Smooth muscle cell (in vitro differentiated cells): ENCODE measurements at regions not wholly inside any gene's neighbourhood (a gene's known extent, or its start where the extent isn't known, plus 50 kb on each side); places are given as distances from the start of the nearest gene placed in this dataset.

ENCODE experiments used
- DNase-seq: peaks from one replicate; lab custom pipeline; 2025; ENCODE audit not compliant: unreplicated experiment; lab: John Stamatoyannopoulos, UW
- H2AFZ ChIP-seq: fragments of 200-600 bp; sonication (generic); 2 replicates; pipeline ENCODE4 v1.6.0; 2016; ENCODE audit warnings: antibody characterized with exemption, low read depth, mild to moderate bottlenecking
- H3F3A ChIP-seq: fragments of 200-600 bp; sonication (generic); 2 replicates; pipeline ENCODE4 v1.6.0; 2017; ENCODE audit warnings: antibody characterized with exemption, low read depth
- H3K27ac ChIP-seq: fragments of 200-600 bp; sonication (generic); 2 replicates; pipeline ENCODE4 v1.5.1; 2016; ENCODE audit warnings: low read depth, mild to moderate bottlenecking
- H3K27me3 ChIP-seq: fragments of 200-600 bp; sonication (generic); 2 replicates; pipeline ENCODE4 v1.6.1; 2016; ENCODE audit warnings: low read depth, mild to moderate bottlenecking
- H3K36me3 ChIP-seq: fragments of 200-600 bp; sonication (generic); 2 replicates; pipeline ENCODE4 v1.5.1; 2016; ENCODE audit warnings: low read depth
- H3K4me1 ChIP-seq: fragments of 200-600 bp; sonication (generic); 2 replicates; pipeline ENCODE4 v1.5.1; 2016; ENCODE audit warnings: low read depth
- H3K4me2 ChIP-seq: fragments of 200-600 bp; sonication (generic); 2 replicates; pipeline ENCODE4 v1.6.0; 2016; ENCODE audit warnings: mild to moderate bottlenecking
- H3K4me3 ChIP-seq: fragments of 200-600 bp; sonication (generic); 2 replicates; pipeline ENCODE4 v1.5.1; 2016; ENCODE audit warnings: mild to moderate bottlenecking
- H3K79me2 ChIP-seq: fragments of 200-600 bp; sonication (generic); 2 replicates; pipeline ENCODE4 v1.6.0; 2016; ENCODE audit warnings: low read depth, mild to moderate bottlenecking
- H3K9ac ChIP-seq: fragments of 200-600 bp; sonication (generic); 2 replicates; pipeline ENCODE4 v1.6.0; 2016; ENCODE audit warnings: low read depth
- H3K9me3 ChIP-seq: fragments of 200-600 bp; sonication (generic); replicated peaks from 2 replicates; pipeline ENCODE4 v1.5.1; 2016; ENCODE audit warnings: low read depth
- H4K20me1 ChIP-seq: fragments of 200-600 bp; sonication (generic); 2 replicates; pipeline ENCODE4 v1.6.0; 2016; ENCODE audit warnings: low read depth
- WGBS: methylation state at CpG from one replicate; pipeline ENCODE4 v1.1.7; 2016; ENCODE audit warnings: low lambda C conversion rate; 5-methylcytosine and 5-hydroxymethylcytosine counted together
- TF ChIP-seq, protein P1 (sequence below): fragments of 200-600 bp; sonication (generic); IDR thresholded peaks from 2 replicates; pipeline ENCODE4 v1.5.1; 2017; ENCODE audit warnings: borderline replicate concordance, mild to moderate bottlenecking, antibody characterized with exemption; ENCODE audit not compliant: insufficient read depth, poor library complexity, severe bottlenecking

DNA sequence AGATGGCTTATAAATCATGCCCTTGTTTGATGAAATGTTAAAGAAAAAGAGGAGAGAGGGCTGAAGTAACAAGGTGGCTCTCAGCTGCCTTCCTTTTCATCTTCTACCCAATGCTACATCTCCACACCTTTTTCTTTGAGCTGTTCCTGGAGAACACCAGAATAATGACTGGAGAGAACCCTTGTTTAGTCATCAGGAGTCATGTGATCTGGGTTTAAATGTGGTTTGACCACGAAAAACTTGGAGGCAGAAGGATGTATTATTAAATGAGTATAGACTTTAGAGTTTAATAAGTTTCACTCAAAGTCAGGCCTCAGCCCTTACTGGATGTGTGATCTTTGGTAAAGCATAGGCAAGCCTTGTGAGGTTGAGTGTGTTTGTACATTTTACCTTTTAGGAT, 230.3 kb upstream of the TBL1XR1 start:
- Histone ChIP-seq H3F3A (no peaks in the 10 kb centered on the region), H2AFZ (no peak overlapping the region), H3K27ac (no peak overlapping the region), H3K4me2 (no peak overlapping the region), H3K9me3 (no peaks in the 10 kb centered on the region), H3K36me3 (no peaks in the 10 kb centered on the region), H3K27me3 (no peaks in the 10 kb centered on the region), H3K4me3 (no peak overlapping the region), H3K9ac (no peak overlapping the region), H3K4me1 (peaks cover 9% of the 10 kb centered on the region), H3K79me2 (no peaks in the 10 kb centered on the region), H4K20me1 (no peaks in the 10 kb centered on the region)
- WGBS: 44% methylated on average over 1 of the region's 1 CpG
- DNase-seq: no peak
- TF ChIP-seq, protein P1, sequence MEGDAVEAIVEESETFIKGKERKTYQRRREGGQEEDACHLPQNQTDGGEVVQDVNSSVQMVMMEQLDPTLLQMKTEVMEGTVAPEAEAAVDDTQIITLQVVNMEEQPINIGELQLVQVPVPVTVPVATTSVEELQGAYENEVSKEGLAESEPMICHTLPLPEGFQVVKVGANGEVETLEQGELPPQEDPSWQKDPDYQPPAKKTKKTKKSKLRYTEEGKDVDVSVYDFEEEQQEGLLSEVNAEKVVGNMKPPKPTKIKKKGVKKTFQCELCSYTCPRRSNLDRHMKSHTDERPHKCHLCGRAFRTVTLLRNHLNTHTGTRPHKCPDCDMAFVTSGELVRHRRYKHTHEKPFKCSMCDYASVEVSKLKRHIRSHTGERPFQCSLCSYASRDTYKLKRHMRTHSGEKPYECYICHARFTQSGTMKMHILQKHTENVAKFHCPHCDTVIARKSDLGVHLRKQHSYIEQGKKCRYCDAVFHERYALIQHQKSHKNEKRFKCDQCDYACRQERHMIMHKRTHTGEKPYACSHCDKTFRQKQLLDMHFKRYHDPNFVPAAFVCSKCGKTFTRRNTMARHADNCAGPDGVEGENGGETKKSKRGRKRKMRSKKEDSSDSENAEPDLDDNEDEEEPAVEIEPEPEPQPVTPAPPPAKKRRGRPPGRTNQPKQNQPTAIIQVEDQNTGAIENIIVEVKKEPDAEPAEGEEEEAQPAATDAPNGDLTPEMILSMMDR: no peak

DNA sequence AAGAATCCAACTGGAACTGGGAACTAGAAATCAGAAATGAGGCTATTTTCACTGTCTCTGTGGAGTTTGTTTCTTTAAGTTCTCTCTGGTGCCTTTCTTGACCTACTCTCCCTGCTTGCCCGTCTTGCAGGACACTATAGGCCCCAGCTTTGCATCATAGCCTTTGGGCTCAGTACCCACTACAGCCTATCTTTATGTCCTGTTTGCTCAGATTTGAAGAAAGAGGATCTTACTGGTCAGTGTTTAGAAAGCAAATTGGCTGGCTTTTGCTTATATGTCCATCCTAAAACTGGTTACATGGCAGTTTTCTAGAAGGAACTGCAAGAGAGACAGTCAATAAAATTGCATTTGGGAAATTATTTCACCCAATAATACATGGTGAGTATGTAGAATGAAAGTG, 231.8 kb upstream of the TBL1XR1 start:
- no peaks in the 10 kb centered on the region for H3K9me3 ChIP-seq
- 48% methylated on average over 1 of the region's 1 CpG for WGBS
- H3K27me3 ChIP-seq: no peaks in the 10 kb centered on the region

DNA sequence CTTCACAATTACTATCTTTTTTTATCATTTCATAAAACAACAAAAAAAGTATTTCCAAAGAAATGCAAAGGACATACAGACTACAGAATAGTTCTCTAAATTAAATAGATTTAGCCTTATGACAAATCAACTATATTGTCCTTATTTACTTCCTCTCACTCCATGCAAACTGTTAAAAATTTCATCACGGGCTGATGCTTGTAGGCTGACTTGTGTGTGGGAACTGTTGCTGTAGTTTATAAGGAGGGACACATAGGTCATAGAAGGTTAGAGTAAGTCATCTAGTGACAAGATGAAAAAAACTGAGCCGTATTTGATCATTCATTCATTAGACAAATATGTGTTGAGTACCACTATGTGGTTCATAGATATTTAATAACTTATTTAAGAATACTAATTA, 232.5 kb upstream of the TBL1XR1 start:
- no peaks in the 10 kb centered on the region for H3K9me3 ChIP-seq
- H3K79me2 ChIP-seq: no peaks in the 10 kb centered on the region
- peaks cover 9% of the 10 kb centered on the region for H3K4me1 ChIP-seq
- H3K27me3 ChIP-seq: no peaks in the 10 kb centered on the region
- H3F3A ChIP-seq: no peaks in the 10 kb centered on the region
- no peak overlapping the region for H3K27ac ChIP-seq
- H3K4me3 ChIP-seq: no peak overlapping the region
- H3K9ac ChIP-seq: no peak overlapping the region
- H3K4me2 ChIP-seq: no peak overlapping the region
- TF ChIP-seq, protein P1: no peak
- no peaks in the 10 kb centered on the region for H4K20me1 ChIP-seq
- no peaks in the 10 kb centered on the region for H3K36me3 ChIP-seq
- DNase-seq: no peak
- WGBS: 66% methylated on average over 2 of the region's 2 CpGs
- no peak overlapping the region for H2AFZ ChIP-seq

More for the DNA sequence above, 231.8 kb upstream of the TBL1XR1 start:
- DNase-seq: no peak
- no peaks in the 10 kb centered on the region for H3K36me3 ChIP-seq
- no peaks in the 10 kb centered on the region for H4K20me1 ChIP-seq
- no peak overlapping the region for H3K4me2 ChIP-seq
- H3K9ac ChIP-seq: no peak overlapping the region
- no peaks in the 10 kb centered on the region for H3K79me2 ChIP-seq
- no peak overlapping the region for H3K4me3 ChIP-seq
- no peaks in the 10 kb centered on the region for H3F3A ChIP-seq
- no peak overlapping the region for H2AFZ ChIP-seq
- H3K27ac ChIP-seq: no peak overlapping the region
- TF ChIP-seq, protein P1: no peak
- H3K4me1 ChIP-seq: peaks cover 9% of the 10 kb centered on the region

DNA sequence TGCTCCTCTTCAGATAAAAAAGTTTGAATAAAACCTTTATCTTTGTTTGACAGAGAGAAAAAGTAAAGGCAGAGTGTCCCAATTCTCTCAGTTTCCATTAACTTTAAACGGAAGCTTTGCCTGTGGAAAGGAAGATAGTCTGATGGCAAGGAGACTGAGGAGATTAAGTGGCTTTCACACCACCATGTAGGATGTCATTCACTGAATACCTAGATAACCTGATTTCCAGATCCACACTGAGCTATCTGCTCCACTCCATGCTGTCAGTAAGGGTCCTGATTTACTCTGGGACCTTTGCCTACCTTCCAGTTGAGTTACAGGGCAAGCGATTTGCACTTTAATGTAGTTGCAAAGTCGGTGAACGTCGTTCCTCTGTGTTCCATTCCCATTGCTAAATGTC, 233.4 kb upstream of the TBL1XR1 start:
- peaks cover 9% of the 10 kb centered on the region for H3K4me1 ChIP-seq
- H3K79me2 ChIP-seq: no peaks in the 10 kb centered on the region
- no peaks in the 10 kb centered on the region for H3K27me3 ChIP-seq
- 54% methylated on average over 5 of the region's 5 CpGs for WGBS
- H3K4me2 ChIP-seq: no peak overlapping the region
- TF ChIP-seq, protein P1: no peak
- no peak for DNase-seq
- H4K20me1 ChIP-seq: no peaks in the 10 kb centered on the region
- no peak overlapping the region for H3K9ac ChIP-seq
- H2AFZ ChIP-seq: peak overlapping the region; percentile 60
- H3K9me3 ChIP-seq: no peaks in the 10 kb centered on the region
- H3F3A ChIP-seq: no peaks in the 10 kb centered on the region
- H3K36me3 ChIP-seq: no peaks in the 10 kb centered on the region
- no peak overlapping the region for H3K27ac ChIP-seq
- no peak overlapping the region for H3K4me3 ChIP-seq
